ENCODE measurements at regions not wholly inside any gene's neighbourhood (a gene's known extent, or its start where the extent isn't known, plus 50 kb on each side); places are given as distances from the start of the nearest gene placed in this dataset.
"Not testable (repeated sequence)": the region's sequence is repeated elsewhere in the genome, so short reads cannot be mapped to it uniquely, and the experiment has no call there.

GRCh38 chr5:60517094-60517694 is 182.8 kb downstream of the DEPDC1B start:
- DNase-seq (ENCODE audit: low spot score) = no peak

- no peak for DNase-seq (ENCODE audit: low spot score)
Measured at GRCh38 chr5:60516688-60517087, 183.3 kb downstream of the DEPDC1B start.

- DNase-seq (ENCODE audit: low spot score) = no peak
Measured at GRCh38 chr5:60514152-60514551, 185.8 kb downstream of the DEPDC1B start.

- DNase-seq (ENCODE audit: low spot score) = no peak
Measured at GRCh38 chr5:60512117-60512516, 187.8 kb downstream of the DEPDC1B start.

GRCh38 chr5:60510663-60511062 is 189.3 kb downstream of the DEPDC1B start:
- no peak for DNase-seq (ENCODE audit: low spot score)

- DNase-seq (ENCODE audit: low spot score) = no peak
Measured at GRCh38 chr5:60510049-60510448, 189.9 kb downstream of the DEPDC1B start.

GRCh38 chr5:60509519-60509918 is 190.4 kb downstream of the DEPDC1B start:
- DNase-seq (ENCODE audit: low spot score) = no peak

GRCh38 chr5:60507687-60508086 is 192.3 kb downstream of the DEPDC1B start:
- no peak for DNase-seq (ENCODE audit: low spot score)

GRCh38 chr5:60505373-60506171 is 194.4 kb downstream of the DEPDC1B start:
- DNase-seq (ENCODE audit: low spot score) = no peak

GRCh38 chr5:60504342-60504741 is 195.6 kb downstream of the DEPDC1B start:
- no peak for DNase-seq (ENCODE audit: low spot score)

GRCh38 chr5:60503771-60504170 is 196.2 kb downstream of the DEPDC1B start:
- no peak for DNase-seq (ENCODE audit: low spot score)

- DNase-seq (ENCODE audit: low spot score) = no peak
Measured at GRCh38 chr5:60497706-60498500, 202.1 kb downstream of the DEPDC1B start.

GRCh38 chr5:60495644-60496520 is 204.1 kb downstream of the DEPDC1B start:
- DNase-seq (ENCODE audit: low spot score) = no peak

GRCh38 chr5:60494635-60495034 is 205.3 kb downstream of the DEPDC1B start:
- DNase-seq (ENCODE audit: low spot score) = no peak

GRCh38 chr5:60494144-60494543 is 205.8 kb downstream of the DEPDC1B start:
- no peak for DNase-seq (ENCODE audit: low spot score)

GRCh38 chr5:60493372-60493771 is 206.6 kb downstream of the DEPDC1B start:
- no peak for DNase-seq (ENCODE audit: low spot score)

GRCh38 chr5:60492958-60493357 is 207.0 kb downstream of the DEPDC1B start:
- DNase-seq (ENCODE audit: low spot score) = no peak

- not testable (repeated sequence) for DNase-seq (ENCODE audit: low spot score)
Measured at GRCh38 chr5:60492358-60492757, 207.6 kb downstream of the DEPDC1B start.

GRCh38 chr5:60490597-60491166 is 209.3 kb downstream of the DEPDC1B start:
- DNase-seq (ENCODE audit: low spot score) = no peak

GRCh38 chr5:60489856-60490255 is 210.1 kb downstream of the DEPDC1B start:
- no peak for DNase-seq (ENCODE audit: low spot score)

- DNase-seq (ENCODE audit: low spot score) = no peak
Measured at GRCh38 chr5:60489377-60489776, 210.6 kb downstream of the DEPDC1B start.

Data from D341Med (cell line).